ENCODE measurements at regions not wholly inside any gene's neighbourhood (a gene's known extent, or its start where the extent isn't known, plus 50 kb on each side); places are given as distances from the start of the nearest gene placed in this dataset.

DNA sequence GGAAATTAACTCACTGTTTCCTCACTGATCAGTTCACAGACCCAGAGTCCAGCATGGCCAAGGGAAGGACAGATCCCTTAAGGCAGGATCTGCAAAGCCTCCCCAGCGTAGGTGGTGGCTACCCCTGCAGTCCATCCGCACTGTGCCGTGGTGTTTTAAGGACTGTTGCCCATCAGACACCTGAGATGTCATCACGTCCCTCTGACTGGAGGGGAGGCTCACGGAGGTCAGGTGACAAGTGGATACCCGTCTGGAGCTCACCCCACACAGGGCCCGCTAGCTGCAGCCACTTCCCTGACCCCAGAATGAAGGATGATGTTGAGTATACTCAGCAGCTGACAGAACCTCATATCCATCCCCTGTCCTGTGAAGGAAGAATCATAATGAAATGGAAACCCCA is 161.8 kb upstream of the GGTLC1 start:
- no peak overlapping the region for H3K9ac ChIP-seq (ENCODE audit: insufficient read depth in 1 of 2, low read length in 2 of 2)
- H3K27ac ChIP-seq (ENCODE audit: low read depth in 1 of 2, low read length in 1 of 2) = no peak overlapping the region
- H3K4me3 ChIP-seq = no peak overlapping the region
- no peak for TF ChIP-seq CTCF (IDR thresholded peaks at IDR 0.05; ENCODE audit: control extremely low read depth, extremely low read depth)
- H3K4me1 ChIP-seq (ENCODE audit: control insufficient read depth in 5 of 5, insufficient read depth in 5 of 5, low read length in 5 of 5) = no peaks in the 10 kb centered on the region
- no peaks in the 10 kb centered on the region for H3K36me3 ChIP-seq (ENCODE audit: control insufficient read depth in 4 of 4, insufficient read depth in 4 of 4, low read length in 4 of 4)
- no peak for ATAC-seq (ENCODE audit: insufficient read depth, low FRiP score)
- H3K9me3 ChIP-seq (ENCODE audit: control insufficient read depth in 4 of 4, insufficient read depth in 3 of 4, low read length in 3 of 4) = peaks cover 0 to 6% (median 0%) of the 10 kb centered on the region in 4 donors
- H3K27me3 ChIP-seq (ENCODE audit: control insufficient read depth in 3 of 3, insufficient read depth in 3 of 3, low read length in 2 of 3) = no peaks in the 10 kb centered on the region
- DNase-seq = no peak
- 84 to 85% methylated on average over 7 of the region's 7 CpGs for WGBS, 2 donors

DNA sequence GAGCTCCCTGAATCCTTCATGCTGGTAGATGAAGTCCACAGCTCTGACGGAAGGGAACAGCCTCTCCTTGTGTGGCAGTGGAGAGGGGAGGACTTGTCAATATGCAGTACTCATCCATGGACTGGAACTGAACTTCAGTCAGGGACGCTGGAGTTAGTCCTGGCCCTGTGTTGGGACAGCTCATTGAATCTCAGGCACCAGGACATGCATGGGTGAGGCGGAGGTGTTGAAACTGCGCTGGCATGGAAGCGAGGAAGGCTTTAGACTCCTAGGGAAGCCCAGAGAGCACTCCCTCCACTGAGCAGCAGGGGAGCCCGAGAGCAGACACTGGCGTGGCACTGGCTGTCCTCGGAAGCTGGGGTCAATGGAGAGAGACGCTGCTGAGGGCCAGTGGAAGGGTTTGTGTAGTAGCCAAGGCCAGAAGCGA is 161.3 kb upstream of the GGTLC1 start:
- ATAC-seq (ENCODE audit: insufficient read depth, low FRiP score) (no peak), DNase-seq (peak in 1 of 3 donors; percentile 3)
- Histone ChIP-seq H3K9me3 (ENCODE audit: control insufficient read depth in 4 of 4, insufficient read depth in 3 of 4, low read length in 3 of 4) (peaks cover 0 to 6% (median 0%) of the 10 kb centered on the region in 4 donors), H3K4me3 (no peak overlapping the region), H3K27me3 (ENCODE audit: control insufficient read depth in 3 of 3, insufficient read depth in 3 of 3, low read length in 2 of 3) (no peaks in the 10 kb centered on the region), H3K4me1 (ENCODE audit: control insufficient read depth in 5 of 5, insufficient read depth in 5 of 5, low read length in 5 of 5) (no peaks in the 10 kb centered on the region), H3K36me3 (ENCODE audit: control insufficient read depth in 4 of 4, insufficient read depth in 4 of 4, low read length in 4 of 4) (no peaks in the 10 kb centered on the region), H3K9ac (ENCODE audit: insufficient read depth in 1 of 2, low read length in 2 of 2) (no peak overlapping the region), H3K27ac (ENCODE audit: low read depth in 1 of 2, low read length in 1 of 2) (no peak overlapping the region)
- WGBS, 2 donors = 57 to 59% methylated on average over 10 of the region's 10 CpGs
- TF ChIP-seq CTCF (IDR thresholded peaks at IDR 0.05; ENCODE audit: control extremely low read depth, extremely low read depth) = no peak

DNA sequence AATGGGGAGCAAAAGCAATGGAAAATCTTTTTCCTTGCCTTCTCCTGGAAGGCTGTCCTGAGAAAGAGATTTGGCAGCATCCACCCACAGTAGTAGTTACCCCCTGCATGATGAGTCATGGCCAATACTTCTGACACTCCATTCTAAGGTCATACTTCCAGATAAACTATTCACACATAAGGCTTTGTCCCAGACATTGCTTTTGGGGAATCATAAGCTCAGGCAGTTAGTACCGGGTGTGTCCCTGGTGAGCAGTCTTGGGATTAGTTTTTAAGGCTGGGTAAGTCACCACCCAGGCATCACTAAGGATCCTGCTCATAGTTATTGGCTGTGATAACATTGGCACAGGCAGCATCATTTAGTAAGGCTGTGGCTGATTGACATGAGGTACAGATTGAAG is 160.6 kb upstream of the GGTLC1 start:
- H3K36me3 ChIP-seq (ENCODE audit: control insufficient read depth in 4 of 4, insufficient read depth in 4 of 4, low read length in 4 of 4) = no peaks in the 10 kb centered on the region
- no peak for DNase-seq
- WGBS, 2 donors = 97 to 99% methylated on average over 1 of the region's 1 CpG
- no peaks in the 10 kb centered on the region for H3K27me3 ChIP-seq (ENCODE audit: control insufficient read depth in 3 of 3, insufficient read depth in 3 of 3, low read length in 2 of 3)
- no peak overlapping the region for H3K9ac ChIP-seq (ENCODE audit: insufficient read depth in 1 of 2, low read length in 2 of 2)
- no peaks in the 10 kb centered on the region for H3K4me1 ChIP-seq (ENCODE audit: control insufficient read depth in 5 of 5, insufficient read depth in 5 of 5, low read length in 5 of 5)
- H3K4me3 ChIP-seq = no peak overlapping the region
- H3K9me3 ChIP-seq (ENCODE audit: control insufficient read depth in 4 of 4, insufficient read depth in 3 of 4, low read length in 3 of 4) = peaks cover 0 to 6% (median 0%) of the 10 kb centered on the region in 4 donors
- H3K27ac ChIP-seq (ENCODE audit: low read depth in 1 of 2, low read length in 1 of 2) = no peak overlapping the region
- no peak for ATAC-seq (ENCODE audit: insufficient read depth, low FRiP score)
- TF ChIP-seq CTCF (IDR thresholded peaks at IDR 0.05; ENCODE audit: control extremely low read depth, extremely low read depth) = no peak

DNA sequence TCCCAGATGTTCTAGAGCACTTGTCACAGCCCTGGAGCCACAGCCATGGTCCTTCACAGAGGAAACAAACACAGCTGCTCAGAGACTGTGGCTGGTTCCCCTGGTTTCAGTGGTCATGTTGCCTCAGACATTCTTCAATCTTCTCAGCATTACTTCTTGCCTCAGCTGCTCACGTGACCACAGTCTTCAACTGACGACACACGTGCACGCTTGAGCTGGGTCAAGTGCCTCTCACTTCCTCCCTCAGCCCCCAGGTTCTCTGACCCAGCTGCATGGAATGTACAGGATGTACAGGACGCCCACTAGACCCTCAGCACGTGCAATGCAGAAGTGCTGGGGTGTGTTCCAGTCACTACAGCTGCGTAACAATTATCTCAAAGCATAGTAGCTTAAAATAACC is 159.8 kb upstream of the GGTLC1 start:
- no peak overlapping the region for H3K9ac ChIP-seq (ENCODE audit: insufficient read depth in 1 of 2, low read length in 2 of 2)
- peaks cover 0 to 6% (median 0%) of the 10 kb centered on the region in 4 donors for H3K9me3 ChIP-seq (ENCODE audit: control insufficient read depth in 4 of 4, insufficient read depth in 3 of 4, low read length in 3 of 4)
- DNase-seq (peak in 2 of 3 donors; percentile 1 to 11), ATAC-seq (ENCODE audit: insufficient read depth, low FRiP score) (no peak)
- H3K27ac ChIP-seq (ENCODE audit: low read depth in 1 of 2, low read length in 1 of 2) = no peak overlapping the region
- WGBS, 2 donors = 14 to 37% methylated on average over 7 of the region's 7 CpGs
- H3K36me3 ChIP-seq (ENCODE audit: control insufficient read depth in 4 of 4, insufficient read depth in 4 of 4, low read length in 4 of 4) = no peaks in the 10 kb centered on the region
- TF ChIP-seq CTCF (IDR thresholded peaks at IDR 0.05; ENCODE audit: control extremely low read depth, extremely low read depth) = no peak
- no peaks in the 10 kb centered on the region for H3K27me3 ChIP-seq (ENCODE audit: control insufficient read depth in 3 of 3, insufficient read depth in 3 of 3, low read length in 2 of 3)
- no peak overlapping the region for H3K4me3 ChIP-seq
- no peaks in the 10 kb centered on the region for H3K4me1 ChIP-seq (ENCODE audit: control insufficient read depth in 5 of 5, insufficient read depth in 5 of 5, low read length in 5 of 5)
